C4-2B (cell line): ENCODE measurements at regions not wholly inside any gene's neighbourhood (a gene's known extent, or its start where the extent isn't known, plus 50 kb on each side); places are given as distances from the start of the nearest gene placed in this dataset.

Source experiments
- ZFX ChIP-seq: fragments of 450-650 bp; IDR thresholded peaks from 2 replicates; pipeline ENCODE4 v1.6.1; 2017
- TF ChIP-seq, protein P1 (sequence below): fragments of 450-650 bp; conservative IDR thresholded peaks from 2 replicates; pipeline ENCODE4 v1.5.1; 2017; ENCODE audit warnings: mild to moderate bottlenecking

DNA sequence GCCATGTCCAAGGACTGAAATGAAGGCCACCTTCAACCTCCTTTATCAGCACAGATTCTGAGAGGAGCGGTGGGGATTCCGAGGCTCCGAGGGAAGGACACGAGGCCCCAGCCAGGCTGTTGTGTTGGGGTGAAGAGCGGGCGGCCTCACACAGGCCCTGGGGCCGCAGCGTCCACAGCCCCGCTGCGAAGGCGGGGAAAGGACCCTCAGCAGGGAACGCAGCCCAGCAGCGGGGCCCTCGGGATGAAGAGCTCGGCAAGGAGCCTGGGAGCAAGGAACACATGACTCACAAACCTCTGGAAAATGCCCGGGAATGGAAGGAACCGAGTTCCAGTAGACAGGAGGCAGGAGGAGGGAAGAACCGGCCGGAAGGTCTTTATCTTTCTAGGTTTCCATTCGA is 227.2 kb downstream of the BRD1 start:
- TF ChIP-seq, protein P1, sequence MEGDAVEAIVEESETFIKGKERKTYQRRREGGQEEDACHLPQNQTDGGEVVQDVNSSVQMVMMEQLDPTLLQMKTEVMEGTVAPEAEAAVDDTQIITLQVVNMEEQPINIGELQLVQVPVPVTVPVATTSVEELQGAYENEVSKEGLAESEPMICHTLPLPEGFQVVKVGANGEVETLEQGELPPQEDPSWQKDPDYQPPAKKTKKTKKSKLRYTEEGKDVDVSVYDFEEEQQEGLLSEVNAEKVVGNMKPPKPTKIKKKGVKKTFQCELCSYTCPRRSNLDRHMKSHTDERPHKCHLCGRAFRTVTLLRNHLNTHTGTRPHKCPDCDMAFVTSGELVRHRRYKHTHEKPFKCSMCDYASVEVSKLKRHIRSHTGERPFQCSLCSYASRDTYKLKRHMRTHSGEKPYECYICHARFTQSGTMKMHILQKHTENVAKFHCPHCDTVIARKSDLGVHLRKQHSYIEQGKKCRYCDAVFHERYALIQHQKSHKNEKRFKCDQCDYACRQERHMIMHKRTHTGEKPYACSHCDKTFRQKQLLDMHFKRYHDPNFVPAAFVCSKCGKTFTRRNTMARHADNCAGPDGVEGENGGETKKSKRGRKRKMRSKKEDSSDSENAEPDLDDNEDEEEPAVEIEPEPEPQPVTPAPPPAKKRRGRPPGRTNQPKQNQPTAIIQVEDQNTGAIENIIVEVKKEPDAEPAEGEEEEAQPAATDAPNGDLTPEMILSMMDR, result no peak
- TF ChIP-seq ZFX, result no peak
